Ishikawa (cell line): ENCODE measurements at regions not wholly inside any gene's neighbourhood (a gene's known extent, or its start where the extent isn't known, plus 50 kb on each side); places are given as distances from the start of the nearest gene placed in this dataset.

Experiments
- CEBPB ChIP-seq: IDR thresholded peaks from 2 replicates; pipeline ENCODE4 v1.6.1; 2012
- CREB1 ChIP-seq: IDR thresholded peaks from 2 replicates; pipeline ENCODE4 v1.6.1; 2012; ENCODE audit warnings: low read depth
- EP300 ChIP-seq: IDR thresholded peaks from 2 replicates; pipeline ENCODE4 v1.6.1; 2012; ENCODE audit warnings: borderline replicate concordance
- FOXM1 ChIP-seq: IDR thresholded peaks from 2 replicates; pipeline ENCODE4 v1.6.1; 2012; ENCODE audit warnings: low read depth, borderline replicate concordance

DNA sequence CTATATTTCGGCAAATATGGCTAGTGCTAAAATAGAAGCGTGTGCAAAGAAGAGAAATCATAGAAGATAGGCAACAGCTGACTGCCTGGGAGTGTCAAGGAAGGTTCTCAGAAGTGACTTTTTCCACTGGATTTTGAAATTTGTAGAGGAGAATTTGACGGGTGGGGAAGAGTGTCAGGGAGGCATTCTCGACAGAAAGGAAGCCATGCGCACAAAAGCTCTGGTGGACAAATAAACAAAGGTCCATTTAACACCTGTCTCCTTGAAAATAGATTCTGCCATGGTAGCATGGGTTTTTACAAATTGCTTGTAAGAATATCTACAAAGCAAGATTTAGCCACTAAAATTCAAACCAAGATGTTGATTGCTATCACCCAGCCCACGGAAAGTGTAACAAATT, 1081.5 kb downstream of the GALC start:
- TF ChIP-seq CEBPB (no peak), FOXM1 (no peak), CREB1 (no peak), EP300 (no peak)
